Mesothelial cell of epicardium (in vitro differentiated cells): ENCODE measurements at regions not wholly inside any gene's neighbourhood (a gene's known extent, or its start where the extent isn't known, plus 50 kb on each side); places are given as distances from the start of the nearest gene placed in this dataset.

Experiments
- DNase-seq, 2 experiments: peaks; one replicate each; pipeline ENCODE4 v3.0.0; 2021; ENCODE audit warnings: low spot score in 2 of 2; ENCODE audit not compliant: unreplicated experiment in 2 of 2
- H3K27ac Mint-ChIP-seq: 2 replicates; pipeline ENCODE4 v1.8.0; 2021; ENCODE audit warnings: mixed read lengths
- H3K27me3 Mint-ChIP-seq: 2 replicates; pipeline ENCODE4 v1.8.0; 2021; ENCODE audit warnings: low read depth, mixed read lengths
- H3K36me3 Mint-ChIP-seq: 2 replicates; pipeline ENCODE4 v1.8.0; 2021; ENCODE audit warnings: mixed read lengths
- H3K4me1 Mint-ChIP-seq: 2 replicates; pipeline ENCODE4 v1.8.0; 2021; ENCODE audit warnings: mixed read lengths
- H3K4me3 Mint-ChIP-seq: 2 replicates; pipeline ENCODE4 v1.8.0; 2021; ENCODE audit warnings: mild to moderate bottlenecking, moderate library complexity, mixed read lengths
- H3K9me3 Mint-ChIP-seq: 2 replicates; pipeline ENCODE4 v1.8.0; 2021; ENCODE audit warnings: mixed read lengths
- TF ChIP-seq, protein P1 (sequence below): fragments of 200-600 bp; sonication (generic); IDR thresholded peaks from one replicate; pipeline ENCODE4 v1.5.0; 2021; ENCODE audit warnings: antibody characterized with exemption; ENCODE audit not compliant: unreplicated experiment

DNA sequence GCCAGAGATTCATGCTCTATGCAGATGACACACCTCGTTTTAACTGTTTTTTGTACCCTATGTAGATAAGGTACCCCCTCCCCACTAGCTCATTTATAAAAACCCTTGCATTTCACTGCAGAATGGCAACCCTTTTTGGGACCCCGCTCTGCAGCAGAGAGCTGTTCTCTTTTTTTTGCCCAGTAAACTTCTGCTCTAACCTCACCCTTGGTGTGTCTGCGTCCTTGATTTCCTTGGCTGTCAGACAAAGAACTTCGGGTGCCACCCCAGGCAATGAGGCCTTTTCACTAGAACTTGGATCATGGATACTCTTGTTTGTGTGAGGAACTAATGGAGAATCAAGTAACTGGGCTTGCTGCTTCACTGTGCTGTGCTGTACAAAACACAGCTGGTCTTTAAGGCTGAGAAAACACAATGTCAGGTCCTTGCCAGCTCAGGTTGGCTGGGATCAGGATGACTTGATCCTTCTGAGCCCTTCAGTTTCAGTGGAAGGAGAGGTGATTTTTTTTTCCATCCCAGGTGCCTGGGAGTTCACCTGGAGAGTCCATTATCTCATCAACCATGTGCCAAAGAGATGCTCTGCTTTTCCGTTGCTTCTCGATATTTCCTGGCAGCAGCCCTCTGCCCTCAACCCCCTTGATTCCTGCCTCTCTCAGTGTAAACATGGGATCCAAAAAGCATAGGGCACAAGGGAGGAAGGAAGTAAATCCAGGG, 133.2 kb upstream of the FAM20A start:
- peaks cover 55% of the 10 kb centered on the region for H3K4me1 Mint-ChIP-seq
- peaks cover 12% of the 10 kb centered on the region for H3K9me3 Mint-ChIP-seq
- H3K27ac Mint-ChIP-seq, result peak overlapping the region; percentile 63
- H3K27me3 Mint-ChIP-seq, result no peaks in the 10 kb centered on the region
- TF ChIP-seq, protein P1, sequence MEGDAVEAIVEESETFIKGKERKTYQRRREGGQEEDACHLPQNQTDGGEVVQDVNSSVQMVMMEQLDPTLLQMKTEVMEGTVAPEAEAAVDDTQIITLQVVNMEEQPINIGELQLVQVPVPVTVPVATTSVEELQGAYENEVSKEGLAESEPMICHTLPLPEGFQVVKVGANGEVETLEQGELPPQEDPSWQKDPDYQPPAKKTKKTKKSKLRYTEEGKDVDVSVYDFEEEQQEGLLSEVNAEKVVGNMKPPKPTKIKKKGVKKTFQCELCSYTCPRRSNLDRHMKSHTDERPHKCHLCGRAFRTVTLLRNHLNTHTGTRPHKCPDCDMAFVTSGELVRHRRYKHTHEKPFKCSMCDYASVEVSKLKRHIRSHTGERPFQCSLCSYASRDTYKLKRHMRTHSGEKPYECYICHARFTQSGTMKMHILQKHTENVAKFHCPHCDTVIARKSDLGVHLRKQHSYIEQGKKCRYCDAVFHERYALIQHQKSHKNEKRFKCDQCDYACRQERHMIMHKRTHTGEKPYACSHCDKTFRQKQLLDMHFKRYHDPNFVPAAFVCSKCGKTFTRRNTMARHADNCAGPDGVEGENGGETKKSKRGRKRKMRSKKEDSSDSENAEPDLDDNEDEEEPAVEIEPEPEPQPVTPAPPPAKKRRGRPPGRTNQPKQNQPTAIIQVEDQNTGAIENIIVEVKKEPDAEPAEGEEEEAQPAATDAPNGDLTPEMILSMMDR, result no peak
- H3K4me3 Mint-ChIP-seq, result no peak overlapping the region
- DNase-seq, result no peak
- H3K36me3 Mint-ChIP-seq, result no peaks in the 10 kb centered on the region

DNA sequence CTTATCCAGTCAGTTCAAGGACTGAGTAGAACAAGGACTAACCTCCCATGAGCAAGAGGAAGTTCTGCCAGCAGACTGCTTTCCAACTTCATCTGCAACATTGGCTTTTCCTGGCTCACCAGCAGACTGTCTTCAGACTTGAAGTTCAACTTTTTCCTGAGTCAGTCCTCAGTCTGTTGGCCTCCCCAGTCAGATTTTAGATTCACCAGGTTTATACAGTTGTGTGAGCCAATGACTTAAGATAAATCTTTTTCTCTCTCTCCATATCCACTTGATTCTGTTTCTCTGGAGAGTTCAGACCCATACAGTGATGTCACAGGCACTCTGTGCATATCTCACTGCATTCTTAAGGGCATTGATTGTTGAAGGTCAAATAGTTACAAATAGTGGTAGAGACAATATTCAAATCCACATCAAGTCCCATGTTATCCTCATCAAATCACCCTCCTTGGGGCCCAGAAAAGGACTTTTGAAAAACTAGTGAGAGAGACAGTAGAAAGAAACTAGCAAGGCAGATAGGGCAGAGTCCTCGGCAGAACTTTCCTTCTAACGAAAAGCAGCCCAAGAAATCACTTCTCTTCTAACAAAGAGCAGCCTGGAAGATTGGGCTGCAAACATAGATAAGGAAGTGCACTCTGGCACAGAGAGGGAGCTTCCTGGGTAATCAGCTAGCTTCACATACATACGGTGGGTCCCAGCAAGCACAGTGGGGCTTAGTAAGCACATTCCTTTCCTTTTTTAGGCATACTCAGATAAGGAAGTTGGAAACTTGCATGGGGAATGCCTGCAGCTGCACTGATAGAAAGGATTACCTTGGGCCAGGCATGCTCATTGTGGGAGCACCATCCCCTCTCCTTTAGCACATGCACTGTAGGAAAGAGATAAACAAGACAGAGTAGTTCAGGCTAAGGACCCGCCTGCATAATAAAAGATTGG, 132.3 kb upstream of the FAM20A start:
- Mint-ChIP-seq H3K36me3 (no peaks in the 10 kb centered on the region), H3K4me3 (no peak overlapping the region), H3K27me3 (no peaks in the 10 kb centered on the region), H3K9me3 (peaks cover 20% of the 10 kb centered on the region), H3K27ac (peak overlapping the region; percentile 86), H3K4me1 (peaks cover 55% of the 10 kb centered on the region)
- no peak for DNase-seq
- TF ChIP-seq, protein P1, result no peak

DNA sequence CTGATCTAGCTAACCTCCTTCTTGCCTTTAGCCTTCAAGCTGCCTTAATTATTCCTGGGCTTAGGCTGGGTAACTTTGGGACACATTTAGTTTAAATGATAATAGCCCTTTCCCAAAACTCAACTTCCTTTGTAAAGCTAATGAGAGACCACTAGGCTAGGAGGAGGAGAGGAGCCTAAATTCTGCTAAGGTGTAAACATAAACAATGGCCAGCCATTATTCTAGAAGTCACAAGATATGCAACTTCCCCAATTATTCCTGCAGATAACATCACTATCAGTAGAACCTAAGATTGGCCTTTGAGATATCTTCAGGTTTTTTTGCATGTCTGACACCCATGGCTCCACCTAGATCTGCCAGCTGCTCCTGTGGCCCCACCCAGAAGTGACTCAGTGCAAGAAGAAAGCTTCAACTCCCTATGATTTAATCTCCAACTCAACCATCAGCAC, 131.2 kb upstream of the FAM20A start:
- no peak for DNase-seq
- Mint-ChIP-seq H3K27ac (peak overlapping the region; percentile 55), H3K36me3 (no peaks in the 10 kb centered on the region), H3K27me3 (no peaks in the 10 kb centered on the region), H3K9me3 (peaks cover 30% of the 10 kb centered on the region), H3K4me3 (no peak overlapping the region), H3K4me1 (peaks cover 44% of the 10 kb centered on the region)
- TF ChIP-seq, protein P1, result no peak

DNA sequence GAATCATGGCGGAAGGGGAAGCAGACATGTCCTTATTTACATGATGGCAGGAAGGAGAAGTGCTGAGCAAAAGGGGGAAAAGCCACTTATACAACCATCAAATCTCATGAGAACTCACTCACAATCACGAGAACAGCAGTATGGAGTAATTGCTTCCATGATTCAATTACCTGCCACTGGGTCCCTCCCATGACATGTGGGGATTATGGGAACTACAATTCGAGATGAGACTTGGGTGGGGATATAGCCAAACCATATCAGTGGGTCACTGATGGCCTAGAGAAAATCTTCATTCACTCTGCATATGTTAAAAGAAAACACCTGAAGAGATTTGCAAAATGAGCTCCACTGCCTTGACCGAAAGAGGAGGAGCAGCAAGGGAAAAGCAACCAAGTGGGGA, 130.3 kb upstream of the FAM20A start:
- Mint-ChIP-seq H3K4me1 (peaks cover 37% of the 10 kb centered on the region), H3K4me3 (no peak overlapping the region)

DNA sequence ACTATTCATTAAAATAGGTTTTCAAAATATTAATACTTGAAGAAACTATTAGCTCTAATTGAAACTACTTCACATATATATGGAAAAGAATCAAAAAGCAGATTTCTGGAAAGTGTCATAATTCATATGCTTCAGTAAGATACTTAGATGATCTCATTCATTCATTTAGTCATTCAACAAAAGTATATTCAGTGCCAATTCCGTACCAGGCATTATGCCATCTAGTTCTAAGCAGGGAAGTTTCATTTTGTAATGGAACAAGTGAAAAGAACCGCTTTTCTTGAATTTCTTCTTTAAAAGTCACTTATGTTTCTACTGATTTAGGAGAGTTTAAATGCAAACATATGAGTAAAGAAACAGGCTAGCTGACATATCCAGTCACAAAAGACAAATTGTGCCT, 118.3 kb upstream of the FAM20A start:
- no peak for DNase-seq
- TF ChIP-seq, protein P1, result no peak
- Mint-ChIP-seq H3K27me3 (no peaks in the 10 kb centered on the region), H3K9me3 (peaks cover 3% of the 10 kb centered on the region), H3K27ac (no peak overlapping the region), H3K4me3 (no peak overlapping the region), H3K36me3 (no peaks in the 10 kb centered on the region), H3K4me1 (peaks cover 9% of the 10 kb centered on the region)

More for the DNA sequence above, 130.3 kb upstream of the FAM20A start:
- TF ChIP-seq, protein P1, result no peak
- Mint-ChIP-seq H3K27me3 (no peaks in the 10 kb centered on the region), H3K9me3 (peaks cover 32% of the 10 kb centered on the region), H3K36me3 (no peaks in the 10 kb centered on the region), H3K27ac (peak overlapping the region; percentile 58)
- no peak for DNase-seq
